ENCODE measurements at regions not wholly inside any gene's neighbourhood (a gene's known extent, or its start where the extent isn't known, plus 50 kb on each side); places are given as distances from the start of the nearest gene placed in this dataset.

DNA sequence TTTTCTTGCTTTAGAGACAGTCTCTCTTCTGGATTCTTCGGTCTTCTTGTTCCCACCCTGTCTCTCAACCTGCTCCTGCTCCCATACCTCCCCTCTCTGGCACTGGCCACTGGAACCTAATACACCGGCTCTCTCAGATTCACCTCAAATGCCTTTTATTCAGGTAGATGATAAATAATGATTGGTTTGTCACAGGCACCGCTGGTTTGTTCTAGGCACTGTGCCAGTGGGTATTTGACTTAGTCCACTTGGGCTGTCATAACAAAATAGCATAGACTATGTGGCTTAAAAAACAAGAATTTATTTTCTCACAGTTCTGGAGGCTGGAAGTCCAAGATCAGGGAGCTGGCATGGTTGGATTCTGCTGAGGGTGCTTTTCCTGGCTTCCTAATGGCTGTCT, 278.2 kb upstream of the STT3B start:
- H3K9me3 ChIP-seq (ENCODE audit: control insufficient read depth, low read depth, low read length), result no peaks in the 10 kb centered on the region

GRCh38 chr3:31255007-31255581, 277.6 kb upstream of the STT3B start:
- H3K27me3 ChIP-seq (ENCODE audit: control insufficient read depth, extremely low read depth, insufficient read depth, low read length), result no peaks in the 10 kb centered on the region
- H3K9me1 ChIP-seq (ENCODE audit: control insufficient read depth, extremely low read depth, insufficient read depth, low read length), result no peaks in the 10 kb centered on the region
- H4K20me1 ChIP-seq (ENCODE audit: control insufficient read depth, extremely low read depth, insufficient read depth, low read length), result no peaks in the 10 kb centered on the region
- H3K4me3 ChIP-seq (ENCODE audit: control insufficient read depth in 2 of 3, extremely low read depth in 1 of 3, insufficient read depth in 2 of 3, low read depth in 1 of 3, low read length in 3 of 3), result no peak overlapping the region
- no peak overlapping the region for H2AFZ ChIP-seq (ENCODE audit: control insufficient read depth, low read length)
- no peak overlapping the region for H3K4me2 ChIP-seq (ENCODE audit: control insufficient read depth, extremely low read depth, insufficient read depth, low read depth, low read length)
- no peaks in the 10 kb centered on the region for H3K79me2 ChIP-seq (ENCODE audit: control insufficient read depth, insufficient read depth, low read length)
- no peaks in the 10 kb centered on the region for H3K9me3 ChIP-seq (ENCODE audit: control insufficient read depth, low read depth, low read length)
- dilution Hi-C loops (cut with MboI; ENCODE audit: extremely low pct_ligation_motif_present, low sequenced_read_pairs), result no loop called here
- FAIRE-seq (peak; percentile 44), DNase-seq (ENCODE audit: low read depth, low spot score) (no peak)
- no peaks in the 10 kb centered on the region for H3K36me3 ChIP-seq (ENCODE audit: control insufficient read depth in 2 of 2, extremely low read depth in 1 of 2, insufficient read depth in 2 of 2, low read length in 2 of 2)
- no peak overlapping the region for H3K27ac ChIP-seq (ENCODE audit: control insufficient read depth, insufficient read depth, low read length)
- H3K9ac ChIP-seq (ENCODE audit: control insufficient read depth, extremely low read depth, insufficient read depth, low read length), result no peak overlapping the region
- peaks cover 5% of the 10 kb centered on the region for H3K4me1 ChIP-seq (ENCODE audit: control insufficient read depth, extremely low read depth, insufficient read depth, low read length)
- TF ChIP-seq EZH2 (IDR thresholded peaks at IDR 0.05; ENCODE audit: low read length), result no peak
- TF ChIP-seq, protein P1, sequence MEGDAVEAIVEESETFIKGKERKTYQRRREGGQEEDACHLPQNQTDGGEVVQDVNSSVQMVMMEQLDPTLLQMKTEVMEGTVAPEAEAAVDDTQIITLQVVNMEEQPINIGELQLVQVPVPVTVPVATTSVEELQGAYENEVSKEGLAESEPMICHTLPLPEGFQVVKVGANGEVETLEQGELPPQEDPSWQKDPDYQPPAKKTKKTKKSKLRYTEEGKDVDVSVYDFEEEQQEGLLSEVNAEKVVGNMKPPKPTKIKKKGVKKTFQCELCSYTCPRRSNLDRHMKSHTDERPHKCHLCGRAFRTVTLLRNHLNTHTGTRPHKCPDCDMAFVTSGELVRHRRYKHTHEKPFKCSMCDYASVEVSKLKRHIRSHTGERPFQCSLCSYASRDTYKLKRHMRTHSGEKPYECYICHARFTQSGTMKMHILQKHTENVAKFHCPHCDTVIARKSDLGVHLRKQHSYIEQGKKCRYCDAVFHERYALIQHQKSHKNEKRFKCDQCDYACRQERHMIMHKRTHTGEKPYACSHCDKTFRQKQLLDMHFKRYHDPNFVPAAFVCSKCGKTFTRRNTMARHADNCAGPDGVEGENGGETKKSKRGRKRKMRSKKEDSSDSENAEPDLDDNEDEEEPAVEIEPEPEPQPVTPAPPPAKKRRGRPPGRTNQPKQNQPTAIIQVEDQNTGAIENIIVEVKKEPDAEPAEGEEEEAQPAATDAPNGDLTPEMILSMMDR (optimal IDR thresholded peaks at IDR 0.05 in 1 of 3, IDR thresholded peaks at IDR 0.05 in 1 of 3, conservative IDR thresholded peaks at IDR 0.05 in 1 of 3; ENCODE audit: extremely low read depth in 1 of 3, insufficient read depth in 2 of 3, low read length in 3 of 3), result no peak

More for the DNA sequence above, 278.2 kb upstream of the STT3B start:
- DNase-seq (ENCODE audit: low read depth, low spot score) (no peak), FAIRE-seq (no peak)
- Histone ChIP-seq H3K27me3 (ENCODE audit: control insufficient read depth, extremely low read depth, insufficient read depth, low read length) (no peaks in the 10 kb centered on the region), H3K27ac (ENCODE audit: control insufficient read depth, insufficient read depth, low read length) (no peak overlapping the region), H3K9ac (ENCODE audit: control insufficient read depth, extremely low read depth, insufficient read depth, low read length) (no peak overlapping the region), H3K79me2 (ENCODE audit: control insufficient read depth, insufficient read depth, low read length) (no peaks in the 10 kb centered on the region), H3K4me1 (ENCODE audit: control insufficient read depth, extremely low read depth, insufficient read depth, low read length) (peaks cover 9% of the 10 kb centered on the region), H3K9me1 (ENCODE audit: control insufficient read depth, extremely low read depth, insufficient read depth, low read length) (no peaks in the 10 kb centered on the region), H2AFZ (ENCODE audit: control insufficient read depth, low read length) (no peak overlapping the region), H4K20me1 (ENCODE audit: control insufficient read depth, extremely low read depth, insufficient read depth, low read length) (no peaks in the 10 kb centered on the region), H3K4me3 (ENCODE audit: control insufficient read depth in 2 of 3, extremely low read depth in 1 of 3, insufficient read depth in 2 of 3, low read depth in 1 of 3, low read length in 3 of 3) (no peak overlapping the region), H3K4me2 (ENCODE audit: control insufficient read depth, extremely low read depth, insufficient read depth, low read depth, low read length) (no peak overlapping the region), H3K36me3 (ENCODE audit: control insufficient read depth in 2 of 2, extremely low read depth in 1 of 2, insufficient read depth in 2 of 2, low read length in 2 of 2) (no peaks in the 10 kb centered on the region)
- dilution Hi-C loops (cut with MboI; ENCODE audit: extremely low pct_ligation_motif_present, low sequenced_read_pairs), result no loop called here
- TF ChIP-seq, protein P1 (optimal IDR thresholded peaks at IDR 0.05 in 1 of 3, IDR thresholded peaks at IDR 0.05 in 1 of 3, conservative IDR thresholded peaks at IDR 0.05 in 1 of 3; ENCODE audit: extremely low read depth in 1 of 3, insufficient read depth in 2 of 3, low read length in 3 of 3), result no peak
- TF ChIP-seq EZH2 (IDR thresholded peaks at IDR 0.05; ENCODE audit: low read length), result no peak

All from keratinocyte (primary cell).